HG02571 (cell line): ENCODE measurements at regions not wholly inside any gene's neighbourhood (a gene's known extent, or its start where the extent isn't known, plus 50 kb on each side); places are given as distances from the start of the nearest gene placed in this dataset.
"Not testable (repeated sequence)": the region's sequence is repeated elsewhere in the genome, so short reads cannot be mapped to it uniquely, and the experiment has no call there.

Source experiments
- ATAC-seq: cut with Tn5 transposase; IDR thresholded peaks from one replicate; pipeline ENCODE4 v1.9.1; 2021; ENCODE audit warnings: mild to moderate bottlenecking, moderate library complexity; ENCODE audit not compliant: unreplicated experiment

GRCh38 chr16:61210076-61210475 is 826.2 kb downstream of the CDH8 start:
- no peak for ATAC-seq

- ATAC-seq = no peak
Observed at GRCh38 chr16:61195006-61195405, 841.2 kb downstream of the CDH8 start.

GRCh38 chr16:61194573-61194972 is 841.7 kb downstream of the CDH8 start:
- ATAC-seq = no peak

- ATAC-seq = no peak
Observed at GRCh38 chr16:61182391-61182790, 853.8 kb downstream of the CDH8 start.

GRCh38 chr16:61181982-61182381 is 854.3 kb downstream of the CDH8 start:
- no peak for ATAC-seq

- ATAC-seq = no peak
Observed at GRCh38 chr16:61179561-61179960, 856.7 kb downstream of the CDH8 start.

- no peak for ATAC-seq
Observed at GRCh38 chr16:61165797-61166196, 870.4 kb downstream of the CDH8 start.

- ATAC-seq = no peak
Observed at GRCh38 chr16:61150351-61150750, 885.9 kb downstream of the CDH8 start.

GRCh38 chr16:61149709-61150108 is 886.5 kb downstream of the CDH8 start:
- no peak for ATAC-seq

- no peak for ATAC-seq
Observed at GRCh38 chr16:61148930-61149329, 887.3 kb downstream of the CDH8 start.

GRCh38 chr16:61146429-61146828 is 889.8 kb downstream of the CDH8 start:
- ATAC-seq = no peak

- ATAC-seq = no peak
Observed at GRCh38 chr16:61131447-61131846, 904.8 kb downstream of the CDH8 start.

- ATAC-seq = no peak
Observed at GRCh38 chr16:61128545-61129323, 907.5 kb downstream of the CDH8 start.

GRCh38 chr16:61105544-61105943 is 930.7 kb downstream of the CDH8 start:
- no peak for ATAC-seq

GRCh38 chr16:61098505-61098904 is 937.7 kb downstream of the CDH8 start:
- no peak for ATAC-seq

- ATAC-seq = not testable (repeated sequence)
Observed at GRCh38 chr16:61091300-61091699, 944.9 kb downstream of the CDH8 start.

- ATAC-seq = no peak
Observed at GRCh38 chr16:61083711-61084110, 952.5 kb downstream of the CDH8 start.

- no peak for ATAC-seq
Observed at GRCh38 chr16:61074324-61074723, 961.9 kb downstream of the CDH8 start.

- no peak for ATAC-seq
Observed at GRCh38 chr16:61057635-61058034, 978.6 kb downstream of the CDH8 start.

GRCh38 chr16:61050547-61050946 is 985.7 kb downstream of the CDH8 start:
- no peak for ATAC-seq

GRCh38 chr16:61045931-61046330 is 990.3 kb downstream of the CDH8 start:
- no peak for ATAC-seq

GRCh38 chr16:61042737-61043136 is 993.5 kb downstream of the CDH8 start:
- ATAC-seq = no peak

GRCh38 chr16:61030616-61031015 is 1005.6 kb downstream of the CDH8 start:
- no peak for ATAC-seq
